Esophagus (tissue), 2 donors: ENCODE measurements at regions not wholly inside any gene's neighbourhood (a gene's known extent, or its start where the extent isn't known, plus 50 kb on each side); places are given as distances from the start of the nearest gene placed in this dataset.
"Not testable (repeated sequence)": the region's sequence is repeated elsewhere in the genome, so short reads cannot be mapped to it uniquely, and the experiment has no call there.

Experiments used
- H3K27ac ChIP-seq, 2 donors: one replicate each; pipeline ENCODE4 v1.5.1; 2013; ENCODE audit warnings: low read depth in 2 of 2, mild to moderate bottlenecking in 2 of 2, inconsistent platforms in 1 of 2, low read length in 1 of 2, moderate library complexity in 1 of 2
- H3K27me3 ChIP-seq, 2 donors: one replicate each; pipeline ENCODE4 v1.6.1; 2013; ENCODE audit warnings: low read length in 2 of 2, control low read depth in 1 of 2, mild to moderate bottlenecking in 1 of 2; ENCODE audit not compliant: insufficient read depth in 2 of 2, control insufficient read depth in 1 of 2
- H3K36me3 ChIP-seq, 2 donors: one replicate each; pipeline ENCODE4 v1.6.1; 2013; ENCODE audit warnings: low read length in 1 of 2; ENCODE audit not compliant: control insufficient read depth in 2 of 2, insufficient read depth in 2 of 2
- H3K4me1 ChIP-seq, 2 donors: one replicate each; pipeline ENCODE4 v1.6.1; 2013; ENCODE audit warnings: low read length in 1 of 2; ENCODE audit not compliant: control insufficient read depth in 2 of 2, insufficient read depth in 2 of 2
- H3K4me3 ChIP-seq, 2 donors: one replicate each; pipeline ENCODE4 v1.5.1; 2013; ENCODE audit warnings: low read length in 2 of 2, mild to moderate bottlenecking in 2 of 2, low read depth in 1 of 2, moderate library complexity in 1 of 2
- H3K9me3 ChIP-seq, 2 donors: one replicate each; pipeline ENCODE4 v1.6.1; 2013; ENCODE audit warnings: mild to moderate bottlenecking in 2 of 2, low read depth in 1 of 2, low read length in 1 of 2, moderate library complexity in 1 of 2; ENCODE audit not compliant: control insufficient read depth in 2 of 2, insufficient read depth in 1 of 2
- WGBS, 2 donors: extraction: QIAGEN DNeasy Blood & Tissue Kit; methylation state at CpG; one replicate each; pipeline ENCODE4 v1.1.7; 2013; 5-methylcytosine and 5-hydroxymethylcytosine counted together
- donor health status: healthy with polysubstance abuse.
- donor health status: Bipolar disorder and iron deficiency.

GRCh38 chr10:4242561-4243035 lies 457.6 kb upstream of the KLF6 start:
- Histone ChIP-seq H3K27me3 (no peaks in the 10 kb centered on the region), H3K27ac (peak overlapping the region; percentile 68 to 70), H3K4me3 (peak overlapping the region in 1 of 2 donors; percentile 19), H3K4me1 (no peaks in the 10 kb centered on the region), H3K36me3 (no peaks in the 10 kb centered on the region), H3K9me3 (no peaks in the 10 kb centered on the region)
- WGBS, 2 donors, result 17 to 32% methylated on average over 2 of the region's 2 CpGs

DNA sequence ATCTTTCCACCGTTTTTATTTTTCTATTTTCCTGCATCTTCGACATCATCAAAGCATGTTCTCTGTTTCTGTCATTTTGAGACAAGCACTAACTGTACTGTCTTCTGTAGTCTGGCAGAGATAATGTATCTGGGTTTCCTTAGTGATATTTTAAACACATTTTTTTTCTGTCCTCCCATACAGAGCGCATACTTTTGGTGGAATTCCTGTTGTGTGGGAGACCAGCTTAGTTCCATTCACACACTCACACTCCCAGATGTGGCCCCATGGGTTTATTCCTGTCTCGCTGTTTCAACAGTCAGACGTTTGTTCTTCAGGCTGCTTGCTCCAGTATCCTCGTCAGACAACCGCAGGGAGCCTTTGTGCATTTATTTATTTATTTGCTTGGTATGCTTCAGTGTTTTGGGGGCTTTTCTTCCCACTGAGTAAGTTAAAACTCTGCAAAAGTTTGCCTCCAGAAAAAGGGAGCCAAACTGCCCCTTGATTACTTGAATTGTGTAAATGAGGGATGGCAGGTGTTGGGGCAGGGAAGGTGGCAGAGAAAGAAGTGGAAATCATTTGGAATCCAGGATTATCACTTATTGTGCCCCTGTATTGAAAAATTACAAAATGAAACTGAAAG lies 456.8 kb upstream of the KLF6 start:
- Histone ChIP-seq H3K27me3 (no peaks in the 10 kb centered on the region), H3K4me1 (no peaks in the 10 kb centered on the region), H3K4me3 (peak overlapping the region in 1 of 2 donors; percentile 11), H3K27ac (peak overlapping the region; percentile 70 to 82), H3K9me3 (no peaks in the 10 kb centered on the region), H3K36me3 (no peaks in the 10 kb centered on the region)
- WGBS, 2 donors, result 22 to 24% methylated on average over 7 of the region's 7 CpGs

- no peaks in the 10 kb centered on the region for H3K27me3 ChIP-seq
- H3K27ac ChIP-seq, result peak overlapping the region in 1 of 2 donors; percentile 26
- no peaks in the 10 kb centered on the region for H3K36me3 ChIP-seq
- no peaks in the 10 kb centered on the region for H3K4me1 ChIP-seq
- no peaks in the 10 kb centered on the region for H3K9me3 ChIP-seq
- no peak overlapping the region for H3K4me3 ChIP-seq
- WGBS, 2 donors, result 81 to 82% methylated on average over 7 of the region's 7 CpGs
These were observed 455.7 kb upstream of the KLF6 start for GRCh38 chr10:4240608-4241197.

DNA sequence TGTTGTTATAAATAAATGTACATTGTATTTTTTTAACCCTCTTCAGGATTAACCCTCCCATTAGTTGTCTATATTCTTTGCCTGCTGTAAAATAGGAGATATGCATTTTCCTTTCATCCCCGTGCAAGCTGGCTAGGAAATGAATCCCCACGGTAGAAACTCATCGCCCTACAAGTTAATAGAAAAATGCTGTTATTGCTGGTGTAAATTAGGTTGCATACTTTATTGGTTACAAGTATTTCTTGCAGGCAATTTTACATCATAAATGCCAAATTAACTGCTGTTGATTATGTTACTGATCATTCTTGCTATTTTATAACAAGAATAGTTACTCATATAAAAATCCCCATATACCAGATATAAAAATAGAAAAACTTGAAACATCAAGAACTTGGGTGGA lies 454.2 kb upstream of the KLF6 start:
- no peak overlapping the region for H3K27ac ChIP-seq
- no peaks in the 10 kb centered on the region for H3K4me1 ChIP-seq
- 84 to 91% methylated on average over 3 of the region's 3 CpGs for WGBS, 2 donors
- no peaks in the 10 kb centered on the region for H3K36me3 ChIP-seq
- H3K9me3 ChIP-seq, result no peaks in the 10 kb centered on the region
- no peak overlapping the region for H3K4me3 ChIP-seq
- H3K27me3 ChIP-seq, result no peaks in the 10 kb centered on the region

- not testable (repeated sequence) for H3K4me3 ChIP-seq, H3K36me3 ChIP-seq, H3K27me3 ChIP-seq, H3K4me1 ChIP-seq, H3K27ac ChIP-seq, H3K9me3 ChIP-seq
- 95 to 98% methylated on average over 2 of the region's 2 CpGs for WGBS, 2 donors
These were observed 451.9 kb upstream of the KLF6 start for GRCh38 chr10:4236905-4237304.

GRCh38 chr10:4234661-4235060 lies 449.7 kb upstream of the KLF6 start:
- Histone ChIP-seq H3K4me3 (no peak overlapping the region), H3K36me3 (peaks cover 0 to 2% of the 10 kb centered on the region in 2 donors), H3K27ac (no peak overlapping the region), H3K4me1 (no peaks in the 10 kb centered on the region), H3K9me3 (no peaks in the 10 kb centered on the region), H3K27me3 (no peaks in the 10 kb centered on the region)
- 77 to 79% methylated on average over 8 of the region's 8 CpGs for WGBS, 2 donors

GRCh38 chr10:4231439-4231838 lies 446.4 kb upstream of the KLF6 start:
- H3K9me3 ChIP-seq, result no peaks in the 10 kb centered on the region
- H3K36me3 ChIP-seq, result peaks cover 0 to 2% of the 10 kb centered on the region in 2 donors
- no peaks in the 10 kb centered on the region for H3K27me3 ChIP-seq
- no peaks in the 10 kb centered on the region for H3K4me1 ChIP-seq
- H3K27ac ChIP-seq, result no peak overlapping the region
- WGBS, 2 donors, result 90 to 95% methylated on average over 7 of the region's 7 CpGs
- H3K4me3 ChIP-seq, result no peak overlapping the region

DNA sequence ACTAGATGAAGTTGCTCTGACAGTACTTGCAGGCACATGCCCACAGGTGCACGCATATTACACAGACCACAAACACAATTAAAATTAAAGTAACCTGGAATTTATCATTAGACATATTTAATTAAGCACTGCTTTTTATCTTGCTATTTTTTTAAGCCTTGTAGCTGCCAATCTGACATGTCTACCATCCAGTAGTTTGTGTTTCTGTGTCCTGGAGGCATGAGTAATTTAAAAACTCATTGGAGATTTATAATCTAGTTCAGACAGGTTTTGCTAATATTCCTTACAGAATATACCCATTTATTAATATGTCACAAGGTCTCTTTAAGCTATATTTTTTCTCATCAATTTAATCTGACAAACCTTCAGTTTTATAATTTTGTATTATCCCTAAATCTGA lies 445.0 kb upstream of the KLF6 start:
- Histone ChIP-seq H3K4me1 (no peaks in the 10 kb centered on the region), H3K9me3 (no peaks in the 10 kb centered on the region), H3K27ac (no peak overlapping the region), H3K27me3 (no peaks in the 10 kb centered on the region), H3K36me3 (peaks cover 0 to 2% of the 10 kb centered on the region in 2 donors), H3K4me3 (no peak overlapping the region)
- WGBS, 2 donors, result 61 to 62% methylated on average over 1 of the region's 1 CpG

DNA sequence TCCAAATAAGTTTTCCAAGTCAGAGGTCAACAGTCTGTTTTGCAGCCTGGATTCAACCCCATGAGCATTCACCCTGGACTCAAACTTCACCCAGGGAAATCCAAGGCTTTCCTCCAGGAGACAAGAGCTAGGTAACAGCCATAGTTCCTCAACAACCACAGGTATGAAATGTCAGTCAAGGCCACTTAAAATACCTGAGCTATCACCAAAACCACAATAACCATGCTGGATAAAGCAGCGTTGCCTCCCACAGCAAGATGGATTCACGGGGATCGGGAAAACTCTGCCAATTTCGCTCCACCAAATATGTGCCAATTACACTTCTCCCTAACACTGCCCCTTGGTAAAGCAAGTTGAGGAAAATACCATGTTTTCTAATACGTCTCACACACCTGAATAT lies 444.1 kb upstream of the KLF6 start:
- H3K27me3 ChIP-seq, result no peaks in the 10 kb centered on the region
- H3K9me3 ChIP-seq, result no peaks in the 10 kb centered on the region
- no peaks in the 10 kb centered on the region for H3K4me1 ChIP-seq
- H3K36me3 ChIP-seq, result peaks cover 0 to 2% of the 10 kb centered on the region in 2 donors
- no peak overlapping the region for H3K4me3 ChIP-seq
- no peak overlapping the region for H3K27ac ChIP-seq
- WGBS, 2 donors, result 86 to 87% methylated on average over 5 of the region's 5 CpGs

- H3K36me3 ChIP-seq, result peaks cover 0 to under 1% of the 10 kb centered on the region in 2 donors
These were observed 442.6 kb upstream of the KLF6 start for GRCh38 chr10:4227586-4227985.

More at GRCh38 chr10:4227586-4227985, 442.6 kb upstream of the KLF6 start:
- H3K27ac ChIP-seq, result no peak overlapping the region
- no peak overlapping the region for H3K4me3 ChIP-seq
- H3K4me1 ChIP-seq, result no peaks in the 10 kb centered on the region
- H3K9me3 ChIP-seq, result no peaks in the 10 kb centered on the region
- H3K27me3 ChIP-seq, result no peaks in the 10 kb centered on the region
